TTC549 (cell line): ENCODE measurements at regions not wholly inside any gene's neighbourhood (a gene's known extent, or its start where the extent isn't known, plus 50 kb on each side); places are given as distances from the start of the nearest gene placed in this dataset.
"Not testable (repeated sequence)": the region's sequence is repeated elsewhere in the genome, so short reads cannot be mapped to it uniquely, and the experiment has no call there.

ENCODE experiments used
- FAIRE-seq: peaks from 2 replicates; lab custom pipeline; 2012; peaks lifted over from hg19 to GRCh38; lab: Jason Lieb, UNC

- FAIRE-seq: no peak
These were observed 743.3 kb upstream of the SLIT2 start for GRCh38 chr4:19508442-19508841.

- FAIRE-seq: no peak
These were observed 754.0 kb upstream of the SLIT2 start for GRCh38 chr4:19497705-19498104.

GRCh38 chr4:19496756-19497155 is 754.9 kb upstream of the SLIT2 start:
- FAIRE-seq: no peak

- no peak for FAIRE-seq
These were observed 756.7 kb upstream of the SLIT2 start for GRCh38 chr4:19494961-19495360.

- no peak for FAIRE-seq
These were observed 759.1 kb upstream of the SLIT2 start for GRCh38 chr4:19492606-19493005.

GRCh38 chr4:19486400-19486799 is 765.3 kb upstream of the SLIT2 start:
- FAIRE-seq: no peak

GRCh38 chr4:19478791-19479190 is 772.9 kb upstream of the SLIT2 start:
- FAIRE-seq: no peak

- FAIRE-seq: no peak
These were observed 778.1 kb upstream of the SLIT2 start for GRCh38 chr4:19473569-19473968.

GRCh38 chr4:19472666-19473065 is 779.0 kb upstream of the SLIT2 start:
- no peak for FAIRE-seq

GRCh38 chr4:19470001-19470400 is 781.7 kb upstream of the SLIT2 start:
- not testable (repeated sequence) for FAIRE-seq

GRCh38 chr4:19462117-19462516 is 789.6 kb upstream of the SLIT2 start:
- no peak for FAIRE-seq

GRCh38 chr4:19455850-19456602 is 795.7 kb upstream of the SLIT2 start:
- FAIRE-seq: no peak

- FAIRE-seq: no peak
These were observed 796.5 kb upstream of the SLIT2 start for GRCh38 chr4:19455196-19455595.

- FAIRE-seq: no peak
These were observed 813.5 kb upstream of the SLIT2 start for GRCh38 chr4:19438233-19438632.

- no peak for FAIRE-seq
These were observed 814.7 kb upstream of the SLIT2 start for GRCh38 chr4:19437008-19437407.

- FAIRE-seq: no peak
These were observed 822.0 kb upstream of the SLIT2 start for GRCh38 chr4:19429684-19430083.

- FAIRE-seq: no peak
These were observed 826.6 kb upstream of the SLIT2 start for GRCh38 chr4:19425146-19425545.

- no peak for FAIRE-seq
These were observed 834.4 kb upstream of the SLIT2 start for GRCh38 chr4:19417256-19417655.

GRCh38 chr4:19416146-19416545 is 835.6 kb upstream of the SLIT2 start:
- FAIRE-seq: no peak

- no peak for FAIRE-seq
These were observed 843.2 kb upstream of the SLIT2 start for GRCh38 chr4:19408490-19408889.

- FAIRE-seq: no peak
These were observed 844.9 kb upstream of the SLIT2 start for GRCh38 chr4:19406789-19407188.

GRCh38 chr4:19403786-19404370 is 847.8 kb upstream of the SLIT2 start:
- FAIRE-seq: no peak

GRCh38 chr4:19402581-19403065 is 849.1 kb upstream of the SLIT2 start:
- no peak for FAIRE-seq
